Tibial artery (tissue), 4 donors: ENCODE measurements at regions not wholly inside any gene's neighbourhood (a gene's known extent, or its start where the extent isn't known, plus 50 kb on each side); places are given as distances from the start of the nearest gene placed in this dataset.

ENCODE experiments used
- DNase-seq, 2 donors: peaks; one replicate each; pipeline ENCODE4 v3.0.0-alpha.2; 2019
- H3K27ac ChIP-seq, 2 donors: fragments of 200-600 bp; sonication (generic) in 1 of 2; 1 replicate in 1 of 2; 2 replicates in 1 of 2; pipeline ENCODE4 v1.5.1; 2018 to 2019; ENCODE audit warnings: mild to moderate bottlenecking in 1 of 2
- H3K27me3 ChIP-seq, 2 donors: fragments of 200-600 bp; sonication (generic) in 1 of 2; one replicate each; pipeline versions ENCODE4 v1.5.1 to v1.6.0; 2016 to 2019
- H3K36me3 ChIP-seq, 3 donors: fragments of 200-600 bp; sonication (generic) in 2 of 3; one replicate each; pipeline ENCODE4 v1.5.1; 2016 to 2019; ENCODE audit warnings: mild to moderate bottlenecking in 2 of 3
- H3K4me1 ChIP-seq, 4 donors: fragments of 200-600 bp; sonication (generic) in 2 of 4; 1 replicate in 3 of 4; 2 replicates in 1 of 4; pipeline ENCODE4 v1.5.1; 2016 to 2019
- H3K4me3 ChIP-seq, 2 donors: fragments of 200-600 bp; sonication (generic) in 1 of 2; 1 replicate in 1 of 2; 2 replicates in 1 of 2; pipeline ENCODE4 v1.5.1; 2018 to 2019; ENCODE audit warnings: mild to moderate bottlenecking in 2 of 2
- H3K9me3 ChIP-seq, 3 donors: fragments of 200-600 bp; sonication (generic) in 1 of 3; one replicate each; pipeline ENCODE4 v1.5.1; 2016 to 2019
- intact Hi-C: fragments of 100-400 bp; cut with DNase I; formaldehyde crosslinking; loops from one replicate; pipeline ENCODE4 v1.15.0; 2023; ENCODE audit warnings: low total_unique reads
- TF ChIP-seq, protein P1 (sequence below), 2 experiments: fragments of 200-600 bp in 1 of 2; fragments of 450-650 bp in 1 of 2; IDR thresholded peaks; one replicate each; pipeline ENCODE4 v1.5.1; 2017 to 2019; ENCODE audit warnings: antibody characterized with exemption in 2 of 2, mild to moderate bottlenecking in 1 of 2, moderate library complexity in 1 of 2

DNA sequence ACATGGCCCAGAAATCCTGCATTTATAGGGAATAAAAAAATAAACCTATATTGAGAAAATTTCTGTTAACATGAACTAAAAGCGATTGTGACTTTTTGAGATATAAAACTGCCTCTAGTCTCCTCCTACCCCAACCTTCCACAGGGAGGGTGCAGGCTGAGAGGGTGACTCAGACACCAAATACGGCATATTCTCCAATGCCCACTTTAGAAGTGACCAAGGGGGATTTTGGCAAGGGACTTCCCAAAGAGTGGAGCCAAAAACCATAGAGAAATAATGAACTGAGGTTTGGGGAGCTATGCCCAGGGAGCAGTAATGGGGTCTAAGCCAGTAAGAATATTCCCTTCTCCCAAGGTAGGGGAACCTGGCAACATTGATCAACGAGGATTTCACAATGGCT is 124.9 kb upstream of the ZC3H12C start:
- H3K4me1 ChIP-seq, result peaks cover 0 to 20% (median 12%) of the 10 kb centered on the region in 4 donors
- TF ChIP-seq, protein P1, sequence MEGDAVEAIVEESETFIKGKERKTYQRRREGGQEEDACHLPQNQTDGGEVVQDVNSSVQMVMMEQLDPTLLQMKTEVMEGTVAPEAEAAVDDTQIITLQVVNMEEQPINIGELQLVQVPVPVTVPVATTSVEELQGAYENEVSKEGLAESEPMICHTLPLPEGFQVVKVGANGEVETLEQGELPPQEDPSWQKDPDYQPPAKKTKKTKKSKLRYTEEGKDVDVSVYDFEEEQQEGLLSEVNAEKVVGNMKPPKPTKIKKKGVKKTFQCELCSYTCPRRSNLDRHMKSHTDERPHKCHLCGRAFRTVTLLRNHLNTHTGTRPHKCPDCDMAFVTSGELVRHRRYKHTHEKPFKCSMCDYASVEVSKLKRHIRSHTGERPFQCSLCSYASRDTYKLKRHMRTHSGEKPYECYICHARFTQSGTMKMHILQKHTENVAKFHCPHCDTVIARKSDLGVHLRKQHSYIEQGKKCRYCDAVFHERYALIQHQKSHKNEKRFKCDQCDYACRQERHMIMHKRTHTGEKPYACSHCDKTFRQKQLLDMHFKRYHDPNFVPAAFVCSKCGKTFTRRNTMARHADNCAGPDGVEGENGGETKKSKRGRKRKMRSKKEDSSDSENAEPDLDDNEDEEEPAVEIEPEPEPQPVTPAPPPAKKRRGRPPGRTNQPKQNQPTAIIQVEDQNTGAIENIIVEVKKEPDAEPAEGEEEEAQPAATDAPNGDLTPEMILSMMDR (IDR thresholded peaks at IDR 0.05), result no peak
- no peaks in the 10 kb centered on the region for H3K9me3 ChIP-seq
- H3K27me3 ChIP-seq, result no peaks in the 10 kb centered on the region
- no peaks in the 10 kb centered on the region for H3K36me3 ChIP-seq
- no peak for DNase-seq
- H3K27ac ChIP-seq, result no peak overlapping the region
- intact Hi-C loops, result no loop called here
- no peak overlapping the region for H3K4me3 ChIP-seq

DNA sequence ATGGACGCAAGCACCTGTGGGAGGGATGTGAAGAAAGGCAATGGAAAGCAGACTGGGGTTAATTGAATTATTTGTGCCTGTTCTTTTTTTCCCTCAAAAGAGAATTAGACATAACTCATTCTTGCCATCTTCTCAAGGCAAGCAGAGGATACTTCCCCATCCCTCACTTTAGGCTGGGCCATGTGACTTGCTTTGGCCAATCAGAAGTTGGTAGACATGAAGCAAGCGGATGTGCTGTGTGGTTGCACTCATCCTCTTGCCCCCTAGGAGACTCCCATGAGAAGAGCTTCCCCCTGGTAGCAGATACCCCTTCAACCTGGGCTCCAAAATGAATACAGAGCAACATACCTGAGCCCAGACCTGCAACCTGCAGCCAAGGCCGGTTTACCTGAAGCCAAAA is 124.4 kb upstream of the ZC3H12C start:
- no peak overlapping the region for H3K27ac ChIP-seq
- TF ChIP-seq, protein P1 (IDR thresholded peaks at IDR 0.05), result no peak
- no peak for DNase-seq
- no peak overlapping the region for H3K4me3 ChIP-seq
- H3K9me3 ChIP-seq, result no peaks in the 10 kb centered on the region
- H3K36me3 ChIP-seq, result no peaks in the 10 kb centered on the region
- intact Hi-C loops, result no loop called here
- H3K27me3 ChIP-seq, result no peaks in the 10 kb centered on the region
- peaks cover 0 to 20% (median 12%) of the 10 kb centered on the region in 4 donors for H3K4me1 ChIP-seq

DNA sequence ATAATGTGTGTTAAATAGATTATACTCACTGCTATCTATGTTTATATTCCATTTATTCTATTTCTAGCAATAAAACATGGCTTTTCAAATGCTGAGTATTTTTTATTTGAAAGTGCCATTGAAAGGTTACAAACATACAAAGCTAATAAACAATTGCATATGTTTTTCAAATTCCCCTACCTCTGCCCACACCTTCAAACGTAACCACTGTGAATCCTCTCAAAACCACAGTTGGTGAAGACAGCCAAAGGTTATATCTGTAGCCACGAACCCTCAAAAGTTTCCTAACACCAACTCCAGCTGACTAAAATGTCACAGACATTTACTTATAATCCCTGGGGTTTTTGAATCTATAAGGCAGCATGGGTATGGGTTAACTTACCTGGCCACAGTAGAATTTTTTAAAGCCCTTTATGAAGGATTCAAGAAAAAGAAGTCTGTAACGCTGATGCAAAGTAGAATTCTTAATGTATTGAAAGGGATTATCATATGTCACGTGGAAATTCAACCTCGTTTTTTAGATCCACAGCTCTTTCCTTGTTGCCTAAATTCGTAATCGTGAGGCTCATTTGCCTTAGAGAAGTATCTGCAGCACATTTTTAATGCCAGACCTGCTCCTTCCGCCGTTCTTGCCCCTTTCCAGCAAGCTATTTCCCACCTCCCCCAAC is 122.5 kb upstream of the ZC3H12C start:
- Histone ChIP-seq H3K4me1 (peaks cover 0 to 20% (median 12%) of the 10 kb centered on the region in 4 donors), H3K36me3 (no peaks in the 10 kb centered on the region), H3K4me3 (no peak overlapping the region), H3K9me3 (no peaks in the 10 kb centered on the region), H3K27ac (no peak overlapping the region), H3K27me3 (no peaks in the 10 kb centered on the region)
- intact Hi-C loops, result no loop called here
- DNase-seq, result no peak
- TF ChIP-seq, protein P1 (IDR thresholded peaks at IDR 0.05), result no peak

DNA sequence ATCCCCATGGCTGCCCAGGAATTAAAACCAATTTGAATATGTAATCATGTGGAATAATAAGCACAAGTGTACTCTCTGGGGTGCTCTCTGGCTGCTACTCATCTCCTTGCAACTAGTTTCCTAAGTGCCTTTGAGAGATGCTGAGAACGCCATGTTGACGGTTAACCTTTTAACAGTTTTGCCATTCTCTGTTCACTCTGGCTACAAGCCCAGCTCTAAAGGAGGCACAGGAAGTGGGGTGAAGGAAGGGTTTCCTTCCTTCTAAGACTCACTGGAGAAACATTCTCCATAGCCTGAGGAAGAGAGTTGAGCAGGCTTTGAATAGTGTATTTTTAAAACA is 122.0 kb upstream of the ZC3H12C start:
- DNase-seq, result no peak
- no peaks in the 10 kb centered on the region for H3K36me3 ChIP-seq
- TF ChIP-seq, protein P1 (IDR thresholded peaks at IDR 0.05), result no peak
- peaks cover 0 to 20% (median 12%) of the 10 kb centered on the region in 4 donors for H3K4me1 ChIP-seq
- no peaks in the 10 kb centered on the region for H3K9me3 ChIP-seq
- intact Hi-C loops, result no loop called here
- no peak overlapping the region for H3K27ac ChIP-seq
- H3K27me3 ChIP-seq, result no peaks in the 10 kb centered on the region
- H3K4me3 ChIP-seq, result no peak overlapping the region

DNA sequence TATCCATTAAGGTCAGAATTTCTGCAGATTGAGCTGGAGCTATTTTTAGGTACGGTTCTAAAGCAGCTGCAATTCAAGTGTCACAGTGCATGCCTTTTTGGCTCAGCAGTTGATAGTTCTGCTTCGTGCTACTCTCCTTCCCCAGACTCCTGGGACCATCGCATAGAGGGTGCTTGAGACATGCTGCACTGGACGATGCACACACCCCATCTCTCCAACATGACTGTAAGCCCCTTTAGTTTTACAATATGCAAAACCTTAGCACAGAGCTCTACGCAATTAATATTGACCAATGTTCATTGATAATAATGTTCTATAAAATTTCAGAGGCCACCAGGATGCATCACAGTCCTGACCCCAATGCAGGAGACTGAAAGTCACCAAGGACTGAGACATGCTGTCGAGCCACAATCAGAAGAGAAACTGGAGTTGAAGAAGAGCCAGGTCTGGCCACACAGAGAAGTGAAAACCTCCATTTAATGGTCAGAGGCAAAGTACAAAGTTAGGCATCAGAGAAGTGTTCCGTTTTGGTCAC is 120.9 kb upstream of the ZC3H12C start:
- Histone ChIP-seq H3K36me3 (no peaks in the 10 kb centered on the region), H3K4me3 (no peak overlapping the region), H3K27me3 (no peaks in the 10 kb centered on the region), H3K27ac (no peak overlapping the region), H3K4me1 (peaks cover 0 to 20% (median 12%) of the 10 kb centered on the region in 4 donors), H3K9me3 (no peaks in the 10 kb centered on the region)
- DNase-seq, result no peak
- TF ChIP-seq, protein P1 (IDR thresholded peaks at IDR 0.05), result no peak
- intact Hi-C loops, result no loop called here
